ENCODE measurements at regions not wholly inside any gene's neighbourhood (a gene's known extent, or its start where the extent isn't known, plus 50 kb on each side); places are given as distances from the start of the nearest gene placed in this dataset.
"Not testable (repeated sequence)": the region's sequence is repeated elsewhere in the genome, so short reads cannot be mapped to it uniquely, and the experiment has no call there.

DNA sequence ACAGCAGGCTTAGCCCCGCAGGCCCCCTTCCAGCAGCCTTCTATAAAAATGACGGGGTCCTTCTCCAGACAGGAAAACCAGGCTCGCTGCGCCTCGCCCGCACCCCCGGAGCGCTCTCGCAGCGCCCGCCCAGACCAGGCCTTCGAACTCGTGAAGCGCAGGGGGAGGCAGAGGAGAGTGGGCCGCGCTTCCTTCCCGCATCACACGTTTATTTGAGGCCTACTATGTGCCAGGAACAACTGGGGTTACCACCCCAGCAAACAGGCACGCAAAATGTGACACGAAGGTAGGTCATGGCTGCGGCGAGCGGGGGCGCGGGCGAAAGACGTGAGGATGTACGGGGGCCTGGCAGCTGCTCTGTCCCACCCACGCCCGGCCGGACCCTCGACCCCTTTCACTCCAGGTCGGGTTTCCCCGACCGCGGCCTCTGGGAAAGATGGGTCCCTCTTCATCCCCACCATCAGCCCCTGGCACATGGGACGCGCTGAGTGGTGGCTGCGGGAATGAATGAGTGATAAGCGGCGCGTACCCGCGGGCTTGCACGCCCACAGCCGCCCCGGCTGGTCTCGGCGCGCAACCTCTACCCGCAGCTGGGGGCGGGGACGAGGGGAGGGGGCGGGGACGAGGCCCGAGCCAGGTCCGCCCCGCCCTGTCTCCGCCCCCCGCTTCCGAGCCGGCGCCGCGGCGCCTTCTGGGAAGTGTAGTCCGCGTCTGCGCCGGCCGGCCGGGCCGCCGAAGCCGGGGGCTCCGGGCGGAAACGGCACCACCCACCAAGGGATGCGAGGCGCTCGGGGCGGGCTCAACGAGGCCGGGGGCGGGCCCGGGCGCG is 59.1 kb downstream of the ZNF467 start:
- in situ Hi-C loops (cut with HindIII; ENCODE audit: low sequenced_read_pairs), result loop anchor here (5.0 kb wide), 1 partner anchor 33 kb away; no protein-coding TSS in a partner anchor

DNA sequence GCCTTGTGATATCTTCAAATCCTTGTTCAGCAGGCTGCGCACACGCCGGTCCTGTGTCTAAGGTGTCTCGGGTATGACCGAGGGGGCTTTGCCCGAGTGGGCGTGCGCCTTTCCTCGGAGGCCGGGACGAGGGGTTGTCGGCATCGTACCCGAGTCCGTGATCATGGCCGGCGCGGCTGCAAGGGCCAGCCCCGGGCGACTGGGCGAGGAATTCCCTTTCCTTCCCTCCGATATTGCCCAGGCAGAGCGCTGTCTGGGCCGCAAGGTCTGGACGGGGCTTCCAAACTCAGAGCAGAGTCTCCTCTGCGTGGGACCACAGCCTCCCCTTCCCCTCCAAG is 59.7 kb downstream of the ZNF467 start:
- in situ Hi-C loops (cut with HindIII; ENCODE audit: low sequenced_read_pairs), result loop anchor here (5.0 kb wide), 1 partner anchor 34 kb away; no protein-coding TSS in a partner anchor

DNA sequence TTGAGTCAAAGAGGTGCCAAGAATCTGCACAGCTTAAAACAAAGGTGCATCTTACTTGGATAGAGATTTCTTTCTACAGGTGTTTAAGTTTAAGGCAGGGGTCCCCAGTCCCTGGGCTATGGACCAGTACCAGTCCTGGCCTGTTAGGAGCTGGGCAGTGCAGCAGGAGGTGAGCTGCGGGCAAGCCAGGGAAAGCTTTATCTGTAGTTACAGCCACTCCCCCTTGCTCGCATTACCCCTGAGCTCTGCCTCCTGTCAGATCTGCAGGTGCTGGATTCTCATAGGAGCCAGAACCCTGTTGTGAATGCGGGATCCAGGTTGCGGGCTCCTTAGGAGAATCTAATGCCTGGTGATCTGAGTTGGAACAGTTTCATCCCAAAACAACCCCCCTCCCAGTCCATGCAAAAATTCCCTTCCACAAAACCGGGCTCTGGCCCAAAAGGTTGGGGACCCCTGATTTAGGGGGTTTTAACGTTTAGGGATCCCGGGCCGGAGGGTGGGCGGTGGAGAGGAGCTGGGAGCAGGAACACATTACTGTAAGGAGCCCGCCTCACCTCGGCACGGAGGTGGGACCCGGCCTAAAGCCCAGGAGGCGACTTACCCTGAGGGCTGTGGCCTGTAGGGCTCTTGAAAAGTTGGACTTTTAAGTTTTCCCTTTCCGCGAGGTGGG is 60.2 kb downstream of the ZNF467 start:
- in situ Hi-C loops (cut with HindIII; ENCODE audit: low sequenced_read_pairs), result loop anchor here (5.0 kb wide), 1 partner anchor 34 kb away; no protein-coding TSS in a partner anchor

DNA sequence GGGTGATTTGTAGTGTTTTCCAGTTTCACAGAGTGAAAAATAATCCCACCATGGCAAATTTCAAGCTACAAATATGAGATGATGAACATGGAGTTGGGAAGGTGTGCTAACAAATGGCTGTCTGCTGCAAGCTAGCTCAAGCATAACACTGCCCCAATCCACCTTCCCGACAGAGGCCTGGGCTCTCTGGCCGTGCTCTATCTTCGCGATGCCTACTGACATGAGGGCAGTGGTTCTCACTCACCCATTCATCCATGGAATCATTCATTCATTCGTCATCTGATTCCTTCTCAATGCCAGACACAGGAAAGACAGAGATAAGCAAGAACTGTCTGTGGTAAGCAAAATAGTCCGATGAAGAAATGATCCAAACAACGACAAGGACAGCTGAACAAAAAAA is 65.4 kb downstream of the ZNF467 start:
- in situ Hi-C loops (cut with HindIII; ENCODE audit: low sequenced_read_pairs), result no loop called here

DNA sequence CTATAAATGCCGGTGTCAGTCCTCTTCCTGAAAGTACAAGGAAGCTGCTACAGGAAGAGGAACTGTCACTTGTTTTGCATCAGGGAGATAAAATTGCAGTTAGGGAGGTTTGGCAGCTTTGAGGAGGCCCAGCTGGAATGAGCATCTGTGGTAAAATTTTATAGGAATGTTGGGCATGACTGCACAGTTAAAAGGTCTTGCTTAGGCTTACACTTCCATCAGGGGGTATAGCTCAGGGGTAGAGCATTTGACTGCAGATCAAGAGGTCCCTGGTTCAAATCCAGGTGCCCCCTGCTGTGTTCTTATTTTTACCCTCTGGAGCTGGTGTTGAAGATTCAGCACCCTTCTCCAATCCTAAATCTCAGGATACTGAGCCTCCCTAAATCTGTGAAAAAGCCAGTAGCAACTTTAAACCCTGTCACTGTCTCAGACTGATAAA is 65.9 kb downstream of the ZNF467 start:
- in situ Hi-C loops (cut with HindIII; ENCODE audit: low sequenced_read_pairs), result no loop called here

DNA sequence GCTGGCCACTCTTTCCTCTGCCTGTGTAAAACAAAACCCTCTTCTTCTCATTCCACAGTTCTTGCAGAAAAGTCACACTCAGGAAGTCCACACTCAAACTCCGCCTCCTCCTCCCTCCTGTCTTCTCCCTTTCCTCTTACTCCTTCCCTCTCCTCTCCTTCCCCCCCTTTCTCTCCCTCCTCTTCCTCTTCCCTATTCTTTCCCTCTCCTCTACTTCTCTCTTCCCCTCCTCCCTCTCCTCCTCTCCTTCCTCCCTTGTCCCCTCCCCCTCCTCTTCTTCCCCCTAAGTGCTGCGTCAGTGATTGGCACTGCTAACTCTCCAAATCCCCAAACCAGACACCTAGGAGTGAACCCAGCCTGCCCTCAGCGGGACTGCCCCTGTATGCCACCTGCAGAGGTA is 67.0 kb downstream of the ZNF467 start:
- in situ Hi-C loops (cut with HindIII; ENCODE audit: low sequenced_read_pairs), result no loop called here

DNA sequence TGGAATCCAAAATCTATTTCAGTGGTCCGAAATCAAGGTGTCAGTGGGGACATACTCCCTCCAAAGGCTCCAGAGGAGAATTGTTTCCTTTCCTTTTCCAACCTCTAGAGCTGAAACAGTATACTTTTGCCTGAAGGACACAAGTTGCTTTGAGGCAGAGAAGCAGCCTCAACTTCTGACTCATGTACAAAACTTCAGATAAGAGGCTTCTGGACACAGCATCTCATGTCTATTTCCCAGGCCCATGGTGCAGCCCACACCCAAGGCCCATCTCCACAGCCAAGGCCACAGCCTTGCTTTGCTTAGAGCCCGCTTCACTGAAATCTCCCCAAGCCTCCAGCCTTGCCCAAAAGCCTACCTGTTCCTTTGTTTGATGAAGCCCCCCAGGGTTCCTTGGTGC is 68.9 kb downstream of the ZNF467 start:
- in situ Hi-C loops (cut with HindIII; ENCODE audit: low sequenced_read_pairs), result no loop called here

DNA sequence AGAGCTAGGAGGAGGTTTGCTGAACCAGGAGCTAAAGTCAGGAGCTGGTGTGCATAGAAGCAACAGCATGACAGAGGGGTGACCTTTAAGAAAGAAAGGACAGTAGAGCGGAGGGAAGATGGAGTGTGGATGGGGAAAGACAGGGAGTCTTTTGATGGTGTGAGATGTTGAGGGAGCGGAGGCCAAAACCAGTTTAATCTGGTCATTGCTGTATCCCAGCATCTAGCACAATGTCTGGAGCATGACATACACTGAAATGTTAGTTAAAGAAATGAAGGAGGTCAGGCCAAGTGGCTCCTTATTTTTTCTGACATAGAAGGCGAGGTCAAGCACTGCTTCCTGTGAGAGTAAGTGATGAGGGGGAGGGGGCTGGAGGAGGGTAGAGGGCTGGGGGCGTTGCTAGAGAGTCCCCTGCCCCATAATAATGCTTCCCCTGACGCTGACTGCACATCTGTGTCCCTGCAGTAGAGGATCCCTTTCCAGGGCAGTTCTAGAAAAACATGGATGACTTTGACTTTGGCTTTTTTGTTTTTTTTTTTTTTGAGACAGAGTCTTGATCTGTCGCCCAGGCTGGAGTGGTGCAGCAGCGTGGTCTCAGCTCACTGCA is 70.2 kb downstream of the ZNF467 start:
- in situ Hi-C loops (cut with HindIII; ENCODE audit: low sequenced_read_pairs), result no loop called here

DNA sequence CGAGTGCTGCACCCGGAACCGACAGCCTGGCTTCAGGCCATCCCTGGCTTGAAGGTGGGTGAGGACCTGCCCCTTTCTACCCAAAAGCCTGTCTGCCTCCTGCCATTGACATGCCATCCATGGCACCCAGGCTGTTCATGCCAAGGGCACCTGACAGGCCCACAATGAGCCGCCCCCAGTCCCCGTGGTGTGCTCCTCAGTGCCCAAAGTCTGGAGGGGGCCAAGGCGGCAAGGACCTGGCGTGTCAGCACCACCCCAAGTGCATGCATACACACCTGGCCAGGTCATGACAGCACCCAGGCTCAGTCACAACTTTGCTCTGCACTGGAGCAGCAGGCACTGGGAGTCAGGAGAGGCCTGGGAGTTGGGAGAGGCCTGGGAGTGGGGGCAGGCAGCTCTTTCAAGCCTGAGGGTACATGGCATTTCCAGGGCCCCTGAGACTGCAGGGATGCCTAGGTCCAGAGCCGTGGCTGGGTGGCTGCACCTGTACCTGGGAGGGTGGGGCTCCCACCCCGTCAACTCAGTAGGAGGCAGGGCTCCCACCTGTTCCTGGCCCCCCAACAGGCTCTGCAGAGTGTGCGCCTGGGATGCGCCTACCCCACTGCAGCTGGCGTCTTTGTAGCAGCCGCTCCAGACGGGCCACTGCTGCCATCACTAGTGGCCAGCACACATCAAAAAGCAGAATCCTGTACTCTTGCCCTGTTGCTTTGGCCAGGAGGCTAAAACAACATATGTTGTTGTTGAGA is 71.7 kb downstream of the ZNF467 start:
- in situ Hi-C loops (cut with HindIII; ENCODE audit: low sequenced_read_pairs), result no loop called here

DNA sequence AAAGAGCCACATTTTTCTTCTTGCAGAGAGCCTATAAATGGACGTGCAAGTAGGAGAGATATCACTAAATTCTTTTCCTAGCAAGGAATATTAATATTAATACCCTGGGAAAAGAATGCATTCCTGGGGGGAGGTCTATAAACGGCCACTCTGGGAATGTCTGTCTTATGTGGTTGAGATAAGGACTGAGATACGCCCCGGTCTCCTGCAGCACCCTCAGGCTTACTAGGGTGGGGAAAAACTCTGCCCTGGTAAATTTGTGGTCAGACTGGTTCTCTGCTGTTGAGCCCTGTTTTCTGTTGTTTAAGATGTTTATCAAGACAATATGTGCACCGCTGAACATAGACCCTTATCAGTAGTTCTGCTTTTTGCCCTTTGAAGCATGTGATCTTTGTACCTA is 75.6 kb downstream of the ZNF467 start:
- in situ Hi-C loops (cut with HindIII; ENCODE audit: low sequenced_read_pairs), result not testable (repeated sequence)

DNA sequence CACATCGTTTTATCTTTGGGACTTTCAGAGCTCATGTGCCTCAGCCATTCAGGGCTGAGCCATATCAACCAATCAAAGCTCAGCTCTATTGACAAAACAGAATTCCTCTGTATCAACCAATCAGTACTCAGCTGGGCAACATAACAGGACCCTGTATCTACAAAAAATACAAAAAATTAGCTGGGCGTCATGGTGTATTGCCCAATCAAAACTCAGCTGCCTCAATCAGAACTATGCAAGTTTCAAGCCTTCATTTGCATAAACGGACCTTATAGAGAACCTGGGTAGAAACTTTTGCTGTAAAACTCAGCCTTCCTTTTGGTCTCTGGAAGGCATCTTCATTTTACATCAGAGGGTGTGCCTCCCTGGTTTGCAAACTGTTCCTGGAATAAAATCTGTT is 77.1 kb downstream of the ZNF467 start:
- in situ Hi-C loops (cut with HindIII; ENCODE audit: low sequenced_read_pairs), result no loop called here

DNA sequence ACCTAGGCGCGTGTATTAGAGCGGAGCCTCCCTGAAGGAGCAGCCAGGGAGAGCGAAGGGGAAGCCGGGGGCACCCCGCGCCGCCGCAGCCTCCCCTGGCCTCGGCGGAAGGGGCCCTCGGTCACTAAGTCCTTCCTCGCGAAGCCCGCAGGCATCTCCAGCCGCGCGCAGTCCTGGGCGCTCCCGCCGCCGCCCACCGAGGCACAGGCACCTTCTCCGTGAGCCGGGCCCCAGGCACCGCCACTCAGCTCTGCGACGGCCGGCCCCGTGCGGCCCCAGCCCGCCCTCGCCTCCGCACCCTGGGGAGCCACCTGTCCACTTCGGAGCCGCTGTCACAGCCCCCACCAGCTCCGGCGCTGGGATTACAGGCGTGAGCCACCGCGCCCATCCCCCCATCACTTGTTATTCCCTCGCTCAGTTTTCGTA is 80.8 kb downstream of the ZNF467 start:
- in situ Hi-C loops (cut with HindIII; ENCODE audit: low sequenced_read_pairs), result no loop called here

DNA sequence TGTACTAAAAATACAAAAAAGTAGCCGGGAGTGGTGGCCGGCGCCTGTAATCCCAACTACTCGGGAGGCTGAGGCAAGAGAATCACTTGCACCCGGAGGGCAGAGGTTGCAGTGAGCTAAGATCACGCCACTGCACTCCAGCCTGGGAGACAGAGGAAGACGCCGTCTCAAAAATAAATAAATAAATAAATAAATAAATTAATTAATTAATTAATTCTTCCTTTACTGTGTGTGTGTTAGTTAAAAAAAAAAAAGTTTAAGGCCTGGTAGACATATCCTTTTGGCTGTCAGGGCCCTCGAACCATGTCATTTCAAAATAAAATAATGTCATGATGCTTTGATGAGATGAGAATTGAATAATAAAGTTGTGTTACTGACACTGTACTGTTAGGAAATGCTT is 81.3 kb downstream of the ZNF467 start:
- in situ Hi-C loops (cut with HindIII; ENCODE audit: low sequenced_read_pairs), result no loop called here

DNA sequence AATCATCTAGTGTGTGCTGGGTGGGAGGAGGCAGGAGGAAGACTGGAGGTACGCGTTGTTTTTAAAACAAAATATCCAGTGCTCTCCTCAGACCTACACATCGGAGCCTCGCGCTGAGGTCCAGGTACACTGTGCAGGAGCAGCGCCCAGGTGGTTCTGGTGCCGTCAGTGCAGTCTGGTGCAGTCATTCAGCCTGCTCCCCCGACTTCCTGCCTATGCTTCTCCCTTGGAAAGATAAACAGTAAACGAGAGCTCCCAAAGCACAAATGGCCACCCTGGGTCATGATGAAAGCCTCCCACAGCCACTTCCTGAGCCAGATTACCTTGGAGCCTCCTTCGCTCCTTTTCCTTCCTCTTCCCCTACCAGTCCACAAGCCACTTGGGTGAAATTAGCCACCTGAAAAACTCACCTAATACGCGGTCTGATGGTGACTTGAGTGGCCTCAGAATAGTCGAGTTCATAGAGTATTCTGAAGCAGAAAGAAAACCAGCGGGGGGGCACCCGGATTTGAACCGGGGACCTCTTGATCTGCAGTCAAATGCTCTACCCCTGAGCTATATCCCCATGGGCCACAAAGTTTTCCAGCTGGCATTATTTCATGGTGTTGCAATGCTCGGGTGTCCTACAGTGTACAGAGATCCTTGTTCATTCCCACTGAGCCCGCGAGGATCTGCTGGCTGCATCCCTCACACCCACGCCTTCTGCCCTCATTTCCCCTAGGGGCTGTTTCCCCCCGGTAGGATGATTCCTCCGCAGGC is 82.5 kb downstream of the ZNF467 start:
- in situ Hi-C loops (cut with HindIII; ENCODE audit: low sequenced_read_pairs), result no loop called here

DNA sequence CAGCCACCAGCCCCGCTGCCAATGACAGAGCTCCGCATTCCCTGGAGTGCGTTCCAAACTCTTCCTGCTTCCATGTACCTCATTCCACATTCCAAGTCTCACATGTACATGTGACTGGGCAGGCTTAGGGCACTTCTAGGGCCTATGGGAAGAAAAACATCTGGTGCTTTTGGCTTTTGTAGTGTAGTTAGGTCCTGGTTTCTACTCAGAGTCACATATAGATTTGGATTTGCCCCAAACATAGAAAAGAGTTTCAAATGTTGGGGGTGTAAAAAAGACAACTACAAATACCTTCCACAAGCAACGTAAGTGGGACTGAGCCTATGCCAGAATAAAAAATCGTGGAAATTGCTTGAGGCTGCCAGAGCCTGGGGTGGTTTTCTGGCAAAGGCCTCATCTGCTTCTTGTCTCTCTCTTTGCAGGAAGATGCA is 84.1 kb downstream of the ZNF467 start:
- in situ Hi-C loops (cut with HindIII; ENCODE audit: low sequenced_read_pairs), result no loop called here

DNA sequence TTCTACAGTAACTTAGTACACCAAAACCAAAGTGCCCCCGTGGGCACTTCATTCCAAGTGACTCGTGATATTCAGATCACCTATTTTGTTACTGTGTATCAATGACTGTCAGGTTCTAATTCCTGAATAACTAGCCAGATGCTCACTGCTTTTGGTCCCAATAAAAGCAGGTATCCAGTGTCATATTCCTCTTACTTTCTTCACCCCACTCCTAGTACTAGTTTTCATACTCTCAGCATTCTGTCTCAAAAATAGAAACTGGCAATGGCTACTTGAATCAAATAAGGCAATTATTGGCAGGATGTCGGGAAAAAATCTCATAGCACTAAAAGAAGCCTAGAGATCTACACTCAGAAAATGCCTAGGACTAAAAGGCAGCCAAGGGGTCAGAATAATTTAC is 84.6 kb downstream of the ZNF467 start:
- in situ Hi-C loops (cut with HindIII; ENCODE audit: low sequenced_read_pairs), result no loop called here

DNA sequence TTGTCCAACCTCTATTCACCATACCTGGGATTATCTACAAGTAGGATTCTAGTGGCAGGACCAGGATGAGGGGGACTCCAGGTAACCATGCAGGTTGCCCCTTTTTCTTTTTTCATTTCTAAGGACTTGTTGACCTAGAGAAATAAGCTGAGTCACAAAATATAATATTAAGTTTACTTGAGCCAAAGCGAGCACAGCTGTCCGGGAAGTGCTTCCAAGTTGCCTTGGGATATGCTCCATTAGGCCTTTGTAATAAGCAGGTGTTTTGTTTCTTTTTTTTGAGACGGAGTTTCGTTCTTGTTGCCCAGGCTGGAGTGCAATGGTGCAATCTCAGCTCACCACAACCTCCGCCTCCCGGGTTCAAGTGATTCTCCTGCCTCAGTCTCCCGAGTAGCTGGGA is 85.6 kb downstream of the ZNF467 start:
- in situ Hi-C loops (cut with HindIII; ENCODE audit: low sequenced_read_pairs), result not testable (repeated sequence)

DNA sequence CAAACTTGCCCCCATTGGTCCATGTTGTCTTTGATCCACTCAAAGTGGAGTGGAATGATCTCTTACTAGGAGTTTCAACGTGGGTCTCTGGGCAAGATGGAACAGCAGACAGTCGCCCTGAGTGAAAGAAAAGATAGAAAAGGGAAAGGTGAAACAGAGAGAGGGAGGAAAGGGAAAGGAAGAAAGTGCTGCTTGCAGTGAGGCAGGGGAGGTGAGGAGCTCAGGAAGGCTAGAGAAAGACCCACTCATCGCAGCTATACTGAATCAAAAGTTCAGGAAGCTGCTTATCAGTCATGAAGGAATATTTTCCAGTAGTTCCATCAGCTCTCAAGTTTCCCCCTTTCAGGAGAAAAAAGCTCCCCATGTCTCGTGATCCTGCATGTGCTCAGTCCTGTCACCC is 86.9 kb downstream of the ZNF467 start:
- in situ Hi-C loops (cut with HindIII; ENCODE audit: low sequenced_read_pairs), result no loop called here

DNA sequence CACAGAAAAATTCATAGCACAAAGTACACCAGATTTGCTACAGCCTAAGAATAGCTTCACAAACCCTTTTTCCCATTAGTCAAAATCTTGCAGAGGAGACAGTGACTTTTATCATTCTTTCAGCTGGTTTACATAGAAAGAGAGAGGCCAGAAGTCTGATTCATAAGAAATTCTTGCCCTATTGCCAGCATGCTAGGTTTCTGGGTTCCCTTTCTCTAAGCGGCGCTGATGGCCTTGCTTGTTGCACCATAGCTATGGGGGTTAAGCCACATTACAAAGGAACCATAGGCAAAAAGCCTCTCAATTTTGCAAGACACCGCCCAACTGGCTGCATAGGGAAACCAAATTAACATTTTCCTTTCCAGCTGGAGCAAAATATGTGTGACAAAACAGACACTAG is 87.4 kb downstream of the ZNF467 start:
- in situ Hi-C loops (cut with HindIII; ENCODE audit: low sequenced_read_pairs), result no loop called here

DNA sequence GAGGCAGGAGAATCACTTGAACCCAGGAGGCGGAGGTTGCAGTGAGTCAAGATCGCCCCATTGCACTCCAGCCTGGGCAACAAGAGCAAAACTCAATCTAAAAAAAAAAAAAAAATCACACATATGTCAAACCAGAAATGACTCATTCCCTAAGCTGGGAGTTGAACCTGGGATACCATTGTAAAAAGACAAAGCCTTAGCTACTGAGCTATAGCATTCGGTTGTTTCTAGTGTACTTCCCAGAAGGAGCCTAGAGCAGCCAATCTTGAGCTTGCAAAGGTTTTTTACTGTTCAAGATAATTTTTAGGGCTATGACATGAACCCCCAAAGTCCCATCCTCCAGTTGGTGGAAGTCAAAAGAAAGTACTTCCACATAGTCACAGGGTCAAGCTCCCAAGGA is 87.9 kb downstream of the ZNF467 start:
- in situ Hi-C loops (cut with HindIII; ENCODE audit: low sequenced_read_pairs), result no loop called here
